ENCODE measurements at regions not wholly inside any gene's neighbourhood (a gene's known extent, or its start where the extent isn't known, plus 50 kb on each side); places are given as distances from the start of the nearest gene placed in this dataset.

- DNase-seq (ENCODE audit: extremely low read depth in 1 of 11, low read depth in 9 of 11, low spot score in 4 of 11) = no peak
These were observed 188.7 kb upstream of the TLE4 start for GRCh38 chr9:79383096-79383495.

GRCh38 chr9:79384091-79384490, 187.7 kb upstream of the TLE4 start:
- DNase-seq (ENCODE audit: extremely low read depth in 1 of 11, low read depth in 9 of 11, low spot score in 4 of 11) = no peak

- no peak for DNase-seq (ENCODE audit: extremely low read depth in 1 of 11, low read depth in 9 of 11, low spot score in 4 of 11)
These were observed 187.3 kb upstream of the TLE4 start for GRCh38 chr9:79384501-79384900.

GRCh38 chr9:79387101-79387835, 184.5 kb upstream of the TLE4 start:
- DNase-seq (ENCODE audit: extremely low read depth in 1 of 11, low read depth in 9 of 11, low spot score in 4 of 11) = no peak

GRCh38 chr9:79390077-79390698, 181.6 kb upstream of the TLE4 start:
- DNase-seq (ENCODE audit: extremely low read depth in 1 of 11, low read depth in 9 of 11, low spot score in 4 of 11) = no peak

- no peak for DNase-seq (ENCODE audit: extremely low read depth in 1 of 11, low read depth in 9 of 11, low spot score in 4 of 11)
These were observed 180.7 kb upstream of the TLE4 start for GRCh38 chr9:79390781-79391770.

GRCh38 chr9:79395228-79395627, 176.5 kb upstream of the TLE4 start:
- no peak for DNase-seq (ENCODE audit: extremely low read depth in 1 of 11, low read depth in 9 of 11, low spot score in 4 of 11)

- no peak for DNase-seq (ENCODE audit: extremely low read depth in 1 of 11, low read depth in 9 of 11, low spot score in 4 of 11)
These were observed 176.0 kb upstream of the TLE4 start for GRCh38 chr9:79395755-79396154.

GRCh38 chr9:79396168-79396567, 175.6 kb upstream of the TLE4 start:
- DNase-seq (ENCODE audit: extremely low read depth in 1 of 11, low read depth in 9 of 11, low spot score in 4 of 11) = no peak

GRCh38 chr9:79403495-79403894, 168.3 kb upstream of the TLE4 start:
- DNase-seq (ENCODE audit: extremely low read depth in 1 of 11, low read depth in 9 of 11, low spot score in 4 of 11) = no peak

- DNase-seq (ENCODE audit: extremely low read depth in 1 of 11, low read depth in 9 of 11, low spot score in 4 of 11) = no peak
These were observed 163.6 kb upstream of the TLE4 start for GRCh38 chr9:79408200-79408599.

GRCh38 chr9:79408617-79409016, 163.1 kb upstream of the TLE4 start:
- no peak for DNase-seq (ENCODE audit: extremely low read depth in 1 of 11, low read depth in 9 of 11, low spot score in 4 of 11)

GRCh38 chr9:79409182-79409823, 162.5 kb upstream of the TLE4 start:
- DNase-seq (ENCODE audit: extremely low read depth in 1 of 11, low read depth in 9 of 11, low spot score in 4 of 11) = no peak

- DNase-seq (ENCODE audit: extremely low read depth in 1 of 11, low read depth in 9 of 11, low spot score in 4 of 11) = no peak
These were observed 145.9 kb upstream of the TLE4 start for GRCh38 chr9:79425840-79426239.

GRCh38 chr9:79428422-79428821, 143.3 kb upstream of the TLE4 start:
- no peak for DNase-seq (ENCODE audit: extremely low read depth in 1 of 11, low read depth in 9 of 11, low spot score in 4 of 11)

- no peak for DNase-seq (ENCODE audit: extremely low read depth in 1 of 11, low read depth in 9 of 11, low spot score in 4 of 11)
These were observed 141.1 kb upstream of the TLE4 start for GRCh38 chr9:79430619-79431018.

- no peak for DNase-seq (ENCODE audit: extremely low read depth in 1 of 11, low read depth in 9 of 11, low spot score in 4 of 11)
These were observed 140.6 kb upstream of the TLE4 start for GRCh38 chr9:79431019-79431679.

GRCh38 chr9:79432485-79432884, 139.3 kb upstream of the TLE4 start:
- DNase-seq (ENCODE audit: extremely low read depth in 1 of 11, low read depth in 9 of 11, low spot score in 4 of 11) = no peak

- DNase-seq (ENCODE audit: extremely low read depth in 1 of 11, low read depth in 9 of 11, low spot score in 4 of 11) = no peak
These were observed 138.1 kb upstream of the TLE4 start for GRCh38 chr9:79433703-79434102.
